ENCODE measurements at regions not wholly inside any gene's neighbourhood (a gene's known extent, or its start where the extent isn't known, plus 50 kb on each side); places are given as distances from the start of the nearest gene placed in this dataset.

DNA sequence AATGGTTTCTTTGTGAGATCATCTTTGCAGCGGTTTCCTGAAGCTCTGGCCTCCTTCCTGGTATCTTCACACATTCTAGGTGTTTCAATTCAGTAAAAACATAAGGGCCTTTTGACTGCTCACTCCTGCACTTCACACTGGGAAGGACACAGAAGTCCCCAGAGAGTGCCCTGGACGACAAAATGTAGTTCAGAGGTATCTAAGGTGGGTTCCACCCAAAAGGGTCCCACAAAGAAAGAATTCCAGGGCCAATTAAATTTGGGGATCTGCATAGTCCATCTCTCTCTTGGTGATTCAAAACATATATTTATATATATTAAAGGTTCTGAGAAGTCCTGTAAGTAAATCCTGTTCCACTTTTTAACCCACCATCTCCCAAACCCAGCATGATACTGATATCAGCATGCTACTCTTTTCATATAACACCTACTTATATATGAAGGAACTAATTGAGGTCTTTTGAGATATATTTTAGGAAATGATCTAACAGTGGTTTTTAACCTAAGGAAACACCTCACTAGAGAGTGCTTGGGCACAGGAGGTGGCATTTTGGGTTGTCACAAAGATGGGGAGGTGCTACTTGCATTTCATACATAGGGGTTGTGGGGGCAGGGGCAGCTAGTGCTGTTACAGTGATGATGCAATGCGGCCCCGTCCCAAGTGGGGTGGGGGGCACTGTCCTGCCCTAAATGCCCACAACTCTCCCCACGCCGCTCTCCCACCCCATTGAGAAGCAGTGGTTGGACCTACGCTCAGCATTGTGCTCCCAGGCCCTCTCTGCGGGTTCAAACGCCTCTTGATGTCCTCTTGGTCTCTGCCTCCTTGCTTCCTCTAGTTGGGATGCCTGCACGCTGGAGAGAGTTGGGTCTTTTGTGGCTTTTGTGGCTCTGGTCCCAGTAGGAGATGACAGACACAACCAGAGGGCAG is 109.4 kb downstream of the ARF6 start:
- no peak for TF ChIP-seq POLR2A (IDR thresholded peaks at IDR 0.05)
- TF ChIP-seq CTCF (IDR thresholded peaks at IDR 0.05), result no peak
- H3K36me3 ChIP-seq, result no peaks in the 10 kb centered on the region
- no peaks in the 10 kb centered on the region for H3K9me3 ChIP-seq
- H3K4me1 ChIP-seq, result peaks cover 5 to 13% of the 10 kb centered on the region in 2 donors
- no peaks in the 10 kb centered on the region for H3K27me3 ChIP-seq
- intact Hi-C loops (cut with DNase I; ENCODE audit: low total_unique reads), result no loop called here
- H3K4me3 ChIP-seq, result no peak overlapping the region
- no peak for DNase-seq
- peak overlapping the region; percentile 85 to 87 for H3K27ac ChIP-seq

DNA sequence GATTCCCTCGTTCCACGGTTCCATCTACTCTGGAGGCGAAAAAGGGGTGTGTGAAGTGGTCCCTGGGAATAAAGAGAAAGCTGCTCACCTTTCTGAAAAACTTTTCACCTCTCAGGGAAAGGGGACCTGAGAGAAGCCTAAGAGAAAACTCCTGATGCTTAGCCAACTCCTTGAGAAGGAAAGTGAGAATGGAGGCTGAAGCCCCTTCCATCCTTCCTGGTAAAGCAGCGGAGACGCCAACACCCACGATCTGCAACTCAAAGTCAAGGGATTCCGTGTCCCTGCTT is 110.0 kb downstream of the ARF6 start:
- no peaks in the 10 kb centered on the region for H3K27me3 ChIP-seq
- no peak for DNase-seq
- peak overlapping the region; percentile 85 to 87 for H3K27ac ChIP-seq
- no peaks in the 10 kb centered on the region for H3K9me3 ChIP-seq
- peak overlapping the region; percentile 27 to 48 for H3K4me3 ChIP-seq
- no peaks in the 10 kb centered on the region for H3K36me3 ChIP-seq
- intact Hi-C loops (cut with DNase I; ENCODE audit: low total_unique reads), result no loop called here
- H3K4me1 ChIP-seq, result peaks cover 5 to 13% of the 10 kb centered on the region in 2 donors
- TF ChIP-seq POLR2A (IDR thresholded peaks at IDR 0.05) (no peak), CTCF (IDR thresholded peaks at IDR 0.05) (no peak)

GRCh38 chr14:50003213-50004021 is 110.5 kb downstream of the ARF6 start:
- intact Hi-C loops (cut with DNase I; ENCODE audit: low total_unique reads), result no loop called here
- H3K27ac ChIP-seq, result peak overlapping the region; percentile 85 to 87

GRCh38 chr14:50006141-50006540 is 110.2 kb downstream of the VCPKMT start:
- no peaks in the 10 kb centered on the region for H3K27me3 ChIP-seq
- no peak overlapping the region for H3K27ac ChIP-seq
- no peaks in the 10 kb centered on the region for H3K9me3 ChIP-seq
- TF ChIP-seq CTCF (IDR thresholded peaks at IDR 0.05) (no peak), POLR2A (IDR thresholded peaks at IDR 0.05) (no peak)
- no peak for DNase-seq
- intact Hi-C loops (cut with DNase I; ENCODE audit: low total_unique reads), result no loop called here
- no peak overlapping the region for H3K4me3 ChIP-seq
- no peaks in the 10 kb centered on the region for H3K36me3 ChIP-seq
- peaks cover under 1 to 4% of the 10 kb centered on the region in 2 donors for H3K4me1 ChIP-seq

More at GRCh38 chr14:50003213-50004021, 110.5 kb downstream of the ARF6 start:
- Histone ChIP-seq H3K9me3 (no peaks in the 10 kb centered on the region), H3K27me3 (no peaks in the 10 kb centered on the region), H3K4me3 (peak overlapping the region; percentile 27 to 48), H3K36me3 (no peaks in the 10 kb centered on the region), H3K4me1 (peaks cover 5 to 13% of the 10 kb centered on the region in 2 donors)
- TF ChIP-seq POLR2A (IDR thresholded peaks at IDR 0.05), result peak; percentile 30 to 39
- TF ChIP-seq CTCF (IDR thresholded peaks at IDR 0.05), result peak in 2 of 4 experiments; percentile 25 to 49
- peak; percentile 73 to 81 for DNase-seq
